ENCODE measurements at regions not wholly inside any gene's neighbourhood (a gene's known extent, or its start where the extent isn't known, plus 50 kb on each side); places are given as distances from the start of the nearest gene placed in this dataset.

DNA sequence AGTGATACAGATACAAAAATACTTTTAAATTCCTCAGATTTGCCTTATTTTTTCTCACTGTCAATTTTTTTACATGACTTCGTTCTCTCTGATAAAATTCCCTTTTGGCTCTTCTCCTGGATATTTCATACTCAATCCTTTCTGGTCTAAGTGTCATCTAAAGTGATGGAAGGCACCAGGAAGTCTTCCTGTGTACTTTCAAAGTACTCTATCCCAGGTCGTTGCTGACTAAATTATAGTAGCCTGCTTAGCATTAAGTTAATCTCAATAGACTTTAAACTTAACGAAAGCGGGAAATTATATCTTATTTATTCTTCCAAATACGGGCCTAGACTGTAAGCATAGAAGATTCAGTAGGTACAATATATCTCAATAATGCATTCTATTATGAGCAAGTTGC is 67.8 kb downstream of the CASP12 start:
- ChIA-PET CTCF (no interaction called here), POLR2A (no interaction called here)
- no peak for DNase-seq (ENCODE audit: extremely low spot score)
- TF ChIP-seq, protein P1, sequence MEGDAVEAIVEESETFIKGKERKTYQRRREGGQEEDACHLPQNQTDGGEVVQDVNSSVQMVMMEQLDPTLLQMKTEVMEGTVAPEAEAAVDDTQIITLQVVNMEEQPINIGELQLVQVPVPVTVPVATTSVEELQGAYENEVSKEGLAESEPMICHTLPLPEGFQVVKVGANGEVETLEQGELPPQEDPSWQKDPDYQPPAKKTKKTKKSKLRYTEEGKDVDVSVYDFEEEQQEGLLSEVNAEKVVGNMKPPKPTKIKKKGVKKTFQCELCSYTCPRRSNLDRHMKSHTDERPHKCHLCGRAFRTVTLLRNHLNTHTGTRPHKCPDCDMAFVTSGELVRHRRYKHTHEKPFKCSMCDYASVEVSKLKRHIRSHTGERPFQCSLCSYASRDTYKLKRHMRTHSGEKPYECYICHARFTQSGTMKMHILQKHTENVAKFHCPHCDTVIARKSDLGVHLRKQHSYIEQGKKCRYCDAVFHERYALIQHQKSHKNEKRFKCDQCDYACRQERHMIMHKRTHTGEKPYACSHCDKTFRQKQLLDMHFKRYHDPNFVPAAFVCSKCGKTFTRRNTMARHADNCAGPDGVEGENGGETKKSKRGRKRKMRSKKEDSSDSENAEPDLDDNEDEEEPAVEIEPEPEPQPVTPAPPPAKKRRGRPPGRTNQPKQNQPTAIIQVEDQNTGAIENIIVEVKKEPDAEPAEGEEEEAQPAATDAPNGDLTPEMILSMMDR (IDR thresholded peaks at IDR 0.05; ENCODE audit: control extremely low read depth, extremely low read depth, low read depth, missing control alignments), result no peak

DNA sequence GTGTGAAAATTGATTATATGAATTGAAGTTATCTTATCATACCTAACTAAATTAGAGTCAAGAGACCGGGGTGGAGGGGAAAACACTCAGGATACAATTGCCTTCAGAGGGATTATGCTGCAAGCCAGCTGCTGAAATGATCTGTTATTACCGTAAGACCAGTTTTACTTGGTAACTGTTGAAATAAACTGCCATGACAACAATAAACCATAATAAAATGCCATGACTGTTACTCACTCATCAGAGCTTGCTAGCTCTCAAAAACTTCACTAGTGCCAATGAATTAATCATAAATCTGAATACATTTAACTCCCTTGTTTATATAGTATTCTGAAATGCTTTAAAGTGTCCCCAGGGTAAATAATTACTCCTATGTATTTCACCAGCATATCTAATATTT is 68.2 kb downstream of the CASP12 start:
- DNase-seq (ENCODE audit: extremely low spot score), result no peak

GRCh38 chr11:104826772-104827171 is 71.5 kb downstream of the CASP12 start:
- ChIA-PET CTCF (interaction anchor here (1.3 kb wide), 1 partner anchor 21 kb away, joined by 3 read pairs; no protein-coding TSS in a partner anchor), POLR2A (no interaction called here)
- TF ChIP-seq, protein P1 (IDR thresholded peaks at IDR 0.05; ENCODE audit: control extremely low read depth, extremely low read depth, low read depth, missing control alignments), result no peak
- DNase-seq (ENCODE audit: extremely low spot score), result no peak

More for the DNA sequence above, 68.2 kb downstream of the CASP12 start:
- TF ChIP-seq, protein P1 (IDR thresholded peaks at IDR 0.05; ENCODE audit: control extremely low read depth, extremely low read depth, low read depth, missing control alignments), result no peak
- POLR2A ChIA-PET, result no interaction called here
- CTCF ChIA-PET, result no interaction called here

DNA sequence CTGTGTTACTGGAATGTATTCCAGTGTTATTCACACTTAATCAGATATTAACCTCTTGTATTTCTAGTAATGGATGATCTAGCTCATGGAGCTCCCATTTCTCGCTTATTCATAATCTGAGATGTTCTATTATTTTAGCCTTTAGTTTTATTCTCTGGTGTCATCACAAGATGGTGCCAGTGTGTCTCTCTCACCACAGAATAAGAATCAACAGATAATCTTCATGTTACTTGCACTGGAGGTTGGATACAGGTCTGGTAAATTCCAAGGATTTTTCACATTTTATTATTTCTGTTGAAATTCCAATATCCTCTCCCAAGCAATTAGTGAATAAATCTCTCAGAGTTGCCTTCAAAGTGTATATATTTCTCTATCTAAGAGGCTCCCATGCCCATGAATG is 74.6 kb downstream of the CASP12 start:
- POLR2A ChIA-PET, result no interaction called here
- TF ChIP-seq, protein P1 (IDR thresholded peaks at IDR 0.05; ENCODE audit: control extremely low read depth, extremely low read depth, low read depth, missing control alignments), result no peak
- no peak for DNase-seq (ENCODE audit: extremely low spot score)
- CTCF ChIA-PET, result no interaction called here

DNA sequence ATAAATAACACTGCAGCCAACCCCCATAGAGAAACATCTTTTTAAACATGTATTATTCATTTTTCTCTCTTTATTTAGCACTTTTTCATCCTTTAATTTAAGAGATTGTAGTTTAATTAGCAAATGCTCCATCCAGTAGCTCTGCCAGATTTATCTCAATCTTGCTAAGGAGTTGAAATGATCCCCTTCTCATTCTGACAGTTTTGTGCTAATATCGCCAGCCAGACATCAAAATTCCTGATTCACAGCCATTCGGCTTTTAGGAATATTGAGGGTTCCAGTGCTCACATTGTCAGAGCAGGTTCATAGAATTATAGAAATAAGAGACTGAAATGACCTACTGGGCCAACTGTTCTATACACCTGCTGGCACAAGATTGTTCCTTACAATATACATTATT is 77.8 kb downstream of the CASP12 start:
- DNase-seq (ENCODE audit: extremely low spot score), result no peak
- POLR2A ChIA-PET, result no interaction called here
- CTCF ChIA-PET, result no interaction called here
- TF ChIP-seq, protein P1 (IDR thresholded peaks at IDR 0.05; ENCODE audit: control extremely low read depth, extremely low read depth, low read depth, missing control alignments), result no peak

- POLR2A ChIA-PET, result no interaction called here
These were observed 78.7 kb downstream of the CASP12 start for GRCh38 chr11:104819603-104820002.

More at GRCh38 chr11:104819603-104820002, 78.7 kb downstream of the CASP12 start:
- CTCF ChIA-PET, result no interaction called here
- no peak for DNase-seq (ENCODE audit: extremely low spot score)
- TF ChIP-seq, protein P1 (IDR thresholded peaks at IDR 0.05; ENCODE audit: control extremely low read depth, extremely low read depth, low read depth, missing control alignments), result no peak

Measured in GM10248 (cell line).